HG03159 (cell line): ENCODE measurements at regions not wholly inside any gene's neighbourhood (a gene's known extent, or its start where the extent isn't known, plus 50 kb on each side); places are given as distances from the start of the nearest gene placed in this dataset.
"Not testable (repeated sequence)": the region's sequence is repeated elsewhere in the genome, so short reads cannot be mapped to it uniquely, and the experiment has no call there.

Experiments used
- ATAC-seq: cut with Tn5 transposase; IDR thresholded peaks from one replicate; pipeline ENCODE4 v1.9.1; 2021; ENCODE audit warnings: mild to moderate bottlenecking, moderate library complexity; ENCODE audit not compliant: unreplicated experiment

DNA sequence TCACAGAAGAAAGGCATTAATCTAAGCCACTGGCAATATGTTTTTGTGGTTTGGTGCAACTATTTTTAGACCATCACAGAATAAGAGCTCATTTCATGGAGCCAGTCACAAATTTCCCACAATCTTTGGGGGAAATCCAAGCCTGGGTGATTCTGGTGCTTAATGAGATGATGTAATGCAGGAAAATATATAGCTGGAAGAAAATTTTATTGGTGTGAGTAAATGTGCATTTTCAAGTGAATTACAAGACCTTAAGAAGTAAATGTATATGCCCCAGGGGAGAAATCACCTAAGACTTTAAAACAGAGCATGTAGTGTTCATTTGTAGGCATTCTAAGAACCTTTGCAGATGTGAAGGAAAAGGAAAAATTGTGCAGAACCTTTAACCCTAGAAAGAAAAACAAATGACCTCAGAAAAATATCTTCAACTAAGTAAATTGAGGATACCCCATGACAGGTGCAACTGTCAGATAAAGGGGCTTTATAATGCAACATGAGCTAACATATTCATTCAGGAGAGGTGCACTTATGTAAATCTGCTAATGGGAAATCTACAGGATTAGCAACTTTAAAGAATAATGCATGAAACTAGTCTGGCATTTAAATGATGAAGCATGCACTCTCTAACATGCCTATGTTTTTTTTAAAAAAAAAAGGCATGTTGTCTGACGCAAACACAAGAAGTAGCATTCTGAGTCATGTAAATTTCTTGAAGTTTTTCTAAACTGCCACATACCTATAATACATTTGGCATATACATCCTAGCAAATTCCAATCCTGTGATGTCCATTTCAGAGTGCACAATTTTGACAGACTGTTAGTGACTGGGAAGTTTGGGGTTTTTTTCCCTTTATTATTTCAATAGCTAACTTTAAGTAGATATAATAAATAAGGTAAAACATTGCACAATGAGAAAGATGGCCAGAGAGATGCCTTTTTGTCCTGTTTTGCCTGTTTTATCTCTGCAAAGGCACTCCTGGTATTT is 105.1 kb downstream of the MEX3B start:
- ATAC-seq: no peak

GRCh38 chr15:81939604-81940440 is 106.0 kb downstream of the MEX3B start:
- ATAC-seq: no peak

DNA sequence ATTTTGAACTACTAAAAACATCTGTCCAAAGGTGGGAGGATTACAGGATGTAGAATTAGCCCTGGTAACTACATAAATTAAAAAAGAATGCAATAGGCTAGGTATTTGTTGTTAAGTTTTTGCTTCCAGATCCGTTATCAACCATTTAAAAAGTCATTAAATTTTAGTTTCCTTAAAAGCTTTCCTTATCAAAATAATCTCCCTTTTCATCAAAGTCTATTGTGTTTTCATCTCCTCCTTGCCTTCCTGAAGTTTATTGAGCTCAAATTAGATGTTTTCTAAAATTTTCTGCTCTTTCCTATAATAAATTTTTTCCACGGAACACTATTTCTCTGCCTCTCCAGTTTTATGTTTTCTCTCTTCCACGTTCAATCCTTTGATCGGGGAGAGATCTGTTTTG is 108.6 kb downstream of the MEX3B start:
- no peak for ATAC-seq

DNA sequence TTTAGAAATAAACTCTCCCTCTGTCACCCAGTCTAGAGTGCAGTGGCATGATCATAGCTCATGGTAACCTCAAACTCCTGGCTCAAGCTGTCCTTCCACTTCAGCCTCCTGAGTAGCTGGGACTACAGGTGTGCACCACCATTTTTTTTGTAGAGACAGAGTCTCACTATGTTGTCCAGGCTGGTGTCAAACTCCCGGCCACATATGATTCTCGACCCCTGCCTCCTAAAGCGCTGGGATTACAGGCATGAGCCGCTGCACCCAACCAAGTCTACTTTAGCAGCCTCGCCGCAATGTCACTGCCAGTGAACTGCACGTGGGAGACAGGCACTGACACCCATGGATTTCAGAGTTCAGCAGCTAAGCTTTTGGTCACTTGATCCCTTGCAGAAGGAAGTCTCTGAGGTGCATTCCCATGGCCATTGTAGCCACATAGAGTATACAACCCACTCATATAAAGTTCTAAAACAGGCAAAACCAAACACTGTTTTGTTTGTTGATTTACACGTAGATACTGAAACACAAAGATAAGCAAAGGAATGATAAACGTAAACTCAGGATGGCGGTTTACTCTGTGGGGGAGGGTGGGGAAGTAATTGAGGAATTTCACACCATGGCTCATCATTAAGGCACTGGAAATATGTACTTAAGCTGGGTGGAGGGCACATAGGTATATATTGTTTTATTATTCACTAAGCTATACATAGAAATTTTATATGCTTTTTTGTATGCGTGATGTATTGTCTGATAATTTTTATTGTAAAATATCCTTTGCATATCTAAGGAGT is 115.0 kb downstream of the MEX3B start:
- ATAC-seq: no peak

DNA sequence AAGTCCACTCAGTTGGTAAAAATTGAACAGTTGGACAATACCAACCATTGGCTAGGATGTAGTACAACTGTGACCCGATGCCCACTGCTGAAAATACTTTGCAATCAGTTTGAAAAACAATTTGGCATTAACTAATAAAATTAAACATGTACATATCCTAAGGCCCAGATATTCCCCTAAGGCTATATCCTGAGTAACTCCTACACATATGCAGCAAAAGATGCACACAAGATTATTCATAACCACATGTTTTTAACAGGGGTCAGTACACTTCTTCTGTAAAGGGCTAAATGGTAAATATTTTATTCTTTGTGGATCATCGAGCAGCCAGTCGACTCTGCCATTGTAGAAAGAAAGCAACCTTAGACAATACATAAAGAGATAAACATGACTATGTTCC is 116.3 kb downstream of the MEX3B start:
- no peak for ATAC-seq

DNA sequence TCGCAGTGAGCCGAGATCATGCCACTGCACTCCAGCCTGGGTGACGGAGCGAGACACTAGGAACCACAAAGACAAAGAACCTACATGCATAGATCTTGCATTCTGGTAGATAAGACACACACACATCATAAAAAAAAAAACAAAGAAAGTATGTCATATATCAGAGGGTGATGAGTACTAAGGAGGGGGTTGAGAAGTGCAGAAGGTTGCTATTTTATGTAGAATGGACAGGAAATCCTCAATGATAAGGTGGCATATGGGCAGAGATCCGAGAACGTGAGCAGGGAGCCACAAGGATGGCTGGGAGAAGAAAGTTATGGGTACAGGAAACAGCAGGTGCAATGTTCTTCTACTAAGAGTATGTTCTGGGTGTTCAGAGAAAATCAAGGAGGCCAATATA is 118.8 kb downstream of the MEX3B start:
- ATAC-seq: no peak

GRCh38 chr15:81924729-81925128 is 121.1 kb downstream of the MEX3B start:
- no peak for ATAC-seq

DNA sequence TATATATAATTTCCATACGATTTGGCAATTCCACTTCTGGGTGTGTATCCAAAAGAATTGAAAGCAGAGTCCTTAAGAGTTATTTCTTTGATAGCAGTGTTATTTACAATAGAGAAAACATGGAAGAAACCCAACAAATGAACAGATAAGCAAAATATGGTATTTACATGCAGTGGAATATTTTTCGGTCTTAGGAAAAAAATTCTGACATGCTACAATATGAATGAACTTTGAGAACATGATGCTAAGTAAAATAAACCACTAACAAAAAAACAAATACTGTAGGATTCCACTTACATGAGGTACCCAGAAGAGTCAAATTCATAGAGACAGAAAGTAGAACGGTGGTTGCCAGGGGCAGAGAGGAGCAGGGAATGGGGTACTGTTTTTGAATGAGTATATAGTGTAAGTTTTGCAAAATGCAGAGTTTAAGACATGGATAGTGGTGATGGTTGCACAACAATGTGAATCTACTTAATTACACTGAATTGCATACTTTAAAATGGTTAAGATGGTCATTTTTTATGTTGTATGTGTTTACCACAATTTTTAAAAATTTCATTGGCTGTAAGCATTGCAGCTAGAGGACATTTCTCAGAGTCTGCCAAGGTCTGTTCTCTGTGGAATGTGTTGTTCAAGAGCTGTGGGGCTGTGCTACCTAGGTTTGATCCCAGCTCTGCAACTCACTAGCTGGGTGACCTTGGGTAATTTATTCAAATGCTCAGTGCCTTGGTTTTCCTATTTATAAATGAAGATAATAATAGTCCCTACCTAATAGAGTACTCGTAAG is 122.1 kb downstream of the MEX3B start:
- no peak for ATAC-seq

GRCh38 chr15:81922143-81922542 is 123.7 kb downstream of the MEX3B start:
- ATAC-seq: no peak

GRCh38 chr15:81921163-81921562 is 124.7 kb downstream of the MEX3B start:
- no peak for ATAC-seq

DNA sequence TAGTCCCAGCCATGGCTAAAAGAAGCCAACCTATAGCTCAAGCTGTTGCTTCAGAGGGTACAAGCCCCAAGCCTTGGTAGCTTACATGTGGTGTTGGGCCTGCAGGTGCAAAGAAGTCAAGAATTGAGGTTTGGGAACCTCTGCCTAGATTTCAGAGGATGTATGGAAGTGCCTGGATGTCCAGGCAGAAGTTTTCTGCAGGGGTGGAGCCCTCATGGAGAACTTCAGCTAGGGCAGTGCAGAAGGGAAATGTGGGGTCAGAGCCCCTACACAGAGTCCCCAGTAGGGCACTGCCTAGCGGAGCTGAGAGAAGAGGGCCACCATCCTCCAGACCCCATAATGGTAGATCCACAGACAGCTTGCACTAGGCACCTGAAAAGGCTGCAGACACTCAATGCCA is 127.1 kb downstream of the MEX3B start:
- not testable (repeated sequence) for ATAC-seq

DNA sequence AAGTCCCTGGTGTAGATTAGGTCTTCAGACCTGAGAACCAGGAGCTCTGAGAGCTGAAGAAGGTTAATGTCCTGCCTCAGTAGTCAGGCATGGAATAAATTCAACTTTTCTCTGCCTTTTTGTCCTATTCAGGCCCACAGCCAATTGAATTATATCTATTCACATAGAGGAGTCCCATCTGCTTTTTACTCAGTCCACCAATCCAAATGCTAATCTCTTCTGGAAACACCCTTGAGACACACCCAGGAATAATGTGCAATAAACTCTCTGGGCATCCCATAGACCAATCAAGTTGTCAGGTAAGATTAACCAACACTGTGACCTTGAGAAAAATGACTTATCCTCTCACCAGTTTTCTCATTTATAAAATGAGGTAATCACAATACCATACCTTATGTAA is 129.4 kb downstream of the MEX3B start:
- no peak for ATAC-seq

GRCh38 chr15:81915990-81916389 is 129.8 kb downstream of the MEX3B start:
- ATAC-seq: no peak

DNA sequence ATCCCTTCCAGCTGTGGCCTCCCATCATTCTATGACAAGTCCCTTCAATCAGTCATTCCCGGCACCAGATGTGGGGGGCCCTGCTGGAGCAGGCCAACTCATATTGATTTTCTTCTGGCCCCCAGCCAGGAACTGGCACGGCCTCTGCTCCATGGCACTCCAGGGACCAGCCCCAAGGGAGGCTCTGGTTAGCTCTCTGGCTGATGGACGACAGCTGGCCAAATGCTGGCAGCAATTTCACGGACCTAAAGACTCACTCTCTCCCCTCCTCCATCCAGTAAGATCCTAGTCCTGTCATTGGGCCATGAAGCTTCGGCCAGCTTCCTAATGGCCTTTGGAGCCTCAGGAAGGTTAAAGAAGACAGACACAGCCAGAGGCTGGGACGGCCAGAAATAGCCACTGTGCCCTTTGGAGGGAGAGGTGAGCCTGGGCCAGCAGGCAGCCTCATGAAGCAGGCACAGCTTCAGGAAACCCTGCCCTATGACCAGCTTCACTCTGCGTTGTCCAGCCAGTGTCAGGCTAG is 131.0 kb downstream of the MEX3B start:
- no peak for ATAC-seq

GRCh38 chr15:81914333-81914732 is 131.5 kb downstream of the MEX3B start:
- no peak for ATAC-seq

DNA sequence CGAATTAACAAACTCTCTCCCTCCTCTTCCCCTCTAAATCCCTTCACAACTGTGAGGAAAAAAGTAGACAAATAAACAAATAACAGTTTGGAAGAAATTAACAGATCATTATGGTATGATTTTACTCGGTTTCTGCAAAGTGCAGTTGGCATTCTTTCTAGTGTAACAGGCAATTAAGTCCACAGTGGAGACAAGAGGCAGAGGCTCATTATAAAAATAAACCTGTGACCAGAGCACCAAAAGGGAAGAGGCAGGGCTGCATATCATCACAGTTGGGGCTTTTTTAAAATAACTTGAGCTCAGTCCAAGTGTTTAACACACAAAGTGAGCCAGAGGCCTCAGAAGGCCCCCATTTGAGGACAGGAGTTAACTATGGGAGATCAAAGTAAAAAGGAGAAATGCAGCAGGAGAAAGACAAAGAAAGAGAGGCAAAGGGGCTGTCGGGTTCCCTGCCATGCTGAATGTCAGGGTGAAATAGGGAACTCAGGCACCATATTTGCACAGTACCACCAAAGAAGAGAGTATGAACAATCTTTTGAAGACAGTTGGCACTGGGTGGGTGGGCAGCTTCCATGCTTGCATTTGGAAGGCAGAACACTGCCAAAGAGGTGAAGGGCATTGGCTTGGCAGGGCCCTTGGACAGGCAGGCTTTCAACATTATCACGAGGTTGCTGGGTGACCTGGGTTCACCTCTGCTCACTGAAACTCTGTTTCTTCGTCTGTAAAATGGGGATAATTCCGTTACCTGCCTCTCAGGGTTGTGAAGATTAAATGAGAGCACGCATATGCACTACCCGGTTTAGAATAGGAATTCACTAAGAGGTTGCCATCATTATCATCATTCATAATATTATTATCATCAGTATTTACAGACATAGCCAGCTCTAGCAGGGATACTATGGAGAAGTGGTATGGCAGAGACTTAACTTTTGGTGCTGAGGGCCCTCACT is 134.5 kb downstream of the MEX3B start:
- ATAC-seq: no peak

DNA sequence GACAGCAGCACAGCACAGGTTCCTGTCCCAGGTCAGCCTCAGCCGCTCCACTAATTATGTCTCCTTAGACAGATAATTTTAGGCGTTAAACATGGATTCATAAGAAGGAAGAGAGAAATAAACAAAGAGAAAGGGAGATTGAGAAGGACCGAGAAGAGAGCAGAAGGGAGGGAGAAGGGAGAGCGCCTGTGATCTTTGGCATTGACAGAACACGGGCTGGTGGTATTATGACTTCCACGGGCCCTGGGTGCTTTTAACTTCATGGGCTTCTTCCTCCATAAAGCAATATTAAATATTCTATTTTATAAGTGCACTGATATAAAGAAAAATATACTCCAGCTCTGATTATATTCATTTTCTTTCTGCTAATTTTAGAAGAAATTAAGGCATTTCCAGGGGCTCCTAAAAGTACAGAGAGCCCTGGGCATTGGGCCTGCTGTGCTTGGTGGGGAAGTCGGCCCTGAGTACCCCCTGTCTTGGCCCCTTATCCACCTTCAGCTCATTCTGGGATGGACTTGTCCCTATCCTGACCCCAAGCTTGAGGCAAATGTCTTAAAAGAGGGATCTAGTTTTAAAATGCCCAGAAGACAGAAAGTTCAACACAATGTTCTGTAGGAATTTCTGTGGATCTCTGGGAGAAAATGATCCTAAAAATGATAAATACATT is 135.3 kb downstream of the MEX3B start:
- no peak for ATAC-seq

- ATAC-seq: no peak
Measured at GRCh38 chr15:81909011-81909358, 136.8 kb downstream of the MEX3B start.
